IPS DF 6.9 (cell line): ENCODE measurements at regions not wholly inside any gene's neighbourhood (a gene's known extent, or its start where the extent isn't known, plus 50 kb on each side); places are given as distances from the start of the nearest gene placed in this dataset.

Experiments used
- DNase-seq: peaks from one replicate; pipeline ENCODE4 v3.0.0-alpha.2; 2013; ENCODE audit warnings: low read depth, low spot score
- H3K27ac ChIP-seq: one replicate; pipeline ENCODE4 v1.5.1; 2013; ENCODE audit warnings: low read length, control low read depth
- H3K27me3 ChIP-seq: 2 replicates; pipeline ENCODE4 v1.6.1; 2013; ENCODE audit warnings: mild to moderate bottlenecking, low read length; ENCODE audit not compliant: control insufficient read depth, insufficient read depth
- H3K36me3 ChIP-seq: 2 replicates; pipeline ENCODE4 v1.6.1; 2013; ENCODE audit warnings: low read length; ENCODE audit not compliant: control insufficient read depth, insufficient read depth
- H3K4me1 ChIP-seq: 2 replicates; pipeline ENCODE4 v1.6.1; 2013; ENCODE audit warnings: low read length; ENCODE audit not compliant: control insufficient read depth, insufficient read depth
- H3K4me3 ChIP-seq: 2 replicates; pipeline ENCODE4 v1.5.1; 2013; ENCODE audit warnings: mild to moderate bottlenecking, low read length
- H3K9me3 ChIP-seq: 2 replicates; pipeline ENCODE4 v1.6.1; 2013; ENCODE audit warnings: low read length, inconsistent platforms; ENCODE audit not compliant: control insufficient read depth, insufficient read depth
- WGBS: extraction: QIAGEN DNeasy Blood & Tissue Kit; methylation state at CpG from one replicate; pipeline ENCODE4 v1.1.7; 2013; ENCODE audit warnings: mixed read lengths, missing lambda C conversion rate; ENCODE audit not compliant: insufficient read length, insufficient coverage; 5-methylcytosine and 5-hydroxymethylcytosine counted together

- no peak overlapping the region for H3K4me3 ChIP-seq
- H3K4me1 ChIP-seq = no peaks in the 10 kb centered on the region
- H3K36me3 ChIP-seq = no peaks in the 10 kb centered on the region
- no peaks in the 10 kb centered on the region for H3K27me3 ChIP-seq
- no peaks in the 10 kb centered on the region for H3K9me3 ChIP-seq
- no peak for DNase-seq
- no CpG with 5 or more reads among the region's 5 CpGs for WGBS
- H3K27ac ChIP-seq = no peak overlapping the region
Observed at GRCh38 chr6:23445157-23445710, 680.8 kb upstream of the NRSN1 start.

- DNase-seq = peak; percentile 1
- Histone ChIP-seq H3K4me1 (no peaks in the 10 kb centered on the region), H3K27me3 (no peaks in the 10 kb centered on the region), H3K36me3 (no peaks in the 10 kb centered on the region), H3K9me3 (no peaks in the 10 kb centered on the region), H3K4me3 (no peak overlapping the region), H3K27ac (no peak overlapping the region)
- WGBS = no CpG with 5 or more reads among the region's 4 CpGs
Observed at GRCh38 chr6:23446469-23446967, 679.5 kb upstream of the NRSN1 start.

- no peak overlapping the region for H3K4me3 ChIP-seq
- no peaks in the 10 kb centered on the region for H3K27me3 ChIP-seq
- H3K36me3 ChIP-seq = no peaks in the 10 kb centered on the region
- H3K27ac ChIP-seq = no peak overlapping the region
- H3K9me3 ChIP-seq = no peaks in the 10 kb centered on the region
- no peak for DNase-seq
- H3K4me1 ChIP-seq = no peaks in the 10 kb centered on the region
Observed at GRCh38 chr6:23447731-23448130, 678.3 kb upstream of the NRSN1 start.

- Histone ChIP-seq H3K27ac (no peak overlapping the region), H3K4me3 (no peak overlapping the region), H3K4me1 (no peaks in the 10 kb centered on the region), H3K27me3 (no peaks in the 10 kb centered on the region), H3K36me3 (no peaks in the 10 kb centered on the region), H3K9me3 (no peaks in the 10 kb centered on the region)
- WGBS = no CpG with 5 or more reads among the region's 2 CpGs
- no peak for DNase-seq
Observed at GRCh38 chr6:23448281-23448680, 677.7 kb upstream of the NRSN1 start.

GRCh38 chr6:23454080-23454976, 671.7 kb upstream of the NRSN1 start:
- no peaks in the 10 kb centered on the region for H3K9me3 ChIP-seq
- no peaks in the 10 kb centered on the region for H3K27me3 ChIP-seq
- no peak overlapping the region for H3K4me3 ChIP-seq
- H3K36me3 ChIP-seq = no peaks in the 10 kb centered on the region
- WGBS = no CpG with 5 or more reads among the region's 5 CpGs
- no peaks in the 10 kb centered on the region for H3K4me1 ChIP-seq
- DNase-seq = no peak
- H3K27ac ChIP-seq = no peak overlapping the region

GRCh38 chr6:23455754-23456153, 670.3 kb upstream of the NRSN1 start:
- Histone ChIP-seq H3K4me3 (no peak overlapping the region), H3K27me3 (no peaks in the 10 kb centered on the region), H3K36me3 (no peaks in the 10 kb centered on the region), H3K4me1 (no peaks in the 10 kb centered on the region), H3K9me3 (no peaks in the 10 kb centered on the region), H3K27ac (no peak overlapping the region)
- WGBS = no CpG with 5 or more reads among the region's 2 CpGs
- DNase-seq = no peak

- no peaks in the 10 kb centered on the region for H3K4me1 ChIP-seq
- H3K9me3 ChIP-seq = no peaks in the 10 kb centered on the region
Observed at GRCh38 chr6:23456396-23456795, 669.6 kb upstream of the NRSN1 start.

GRCh38 chr6:23457321-23457720, 668.7 kb upstream of the NRSN1 start:
- Histone ChIP-seq H3K4me3 (no peak overlapping the region), H3K27me3 (no peaks in the 10 kb centered on the region), H3K9me3 (no peaks in the 10 kb centered on the region), H3K4me1 (no peaks in the 10 kb centered on the region), H3K27ac (no peak overlapping the region), H3K36me3 (no peaks in the 10 kb centered on the region)
- WGBS = no CpG with 5 or more reads among the region's 2 CpGs
- DNase-seq = no peak

More at GRCh38 chr6:23456396-23456795, 669.6 kb upstream of the NRSN1 start:
- no peak overlapping the region for H3K4me3 ChIP-seq
- no peak overlapping the region for H3K27ac ChIP-seq
- no peaks in the 10 kb centered on the region for H3K27me3 ChIP-seq
- H3K36me3 ChIP-seq = no peaks in the 10 kb centered on the region
- no peak for DNase-seq

- no CpG with 5 or more reads among the region's 1 CpG for WGBS
Observed at GRCh38 chr6:23465912-23466311, 660.1 kb upstream of the NRSN1 start.

GRCh38 chr6:23477586-23477985, 648.4 kb upstream of the NRSN1 start:
- DNase-seq = no peak
- Histone ChIP-seq H3K4me3 (no peak overlapping the region), H3K4me1 (no peaks in the 10 kb centered on the region), H3K9me3 (no peaks in the 10 kb centered on the region), H3K27ac (no peak overlapping the region), H3K36me3 (no peaks in the 10 kb centered on the region), H3K27me3 (no peaks in the 10 kb centered on the region)
- WGBS = no CpG with 5 or more reads among the region's 3 CpGs

More at GRCh38 chr6:23465912-23466311, 660.1 kb upstream of the NRSN1 start:
- no peak for DNase-seq
- Histone ChIP-seq H3K27me3 (no peaks in the 10 kb centered on the region), H3K4me3 (no peak overlapping the region), H3K9me3 (no peaks in the 10 kb centered on the region), H3K27ac (no peak overlapping the region), H3K36me3 (no peaks in the 10 kb centered on the region), H3K4me1 (no peaks in the 10 kb centered on the region)

- Histone ChIP-seq H3K36me3 (no peaks in the 10 kb centered on the region), H3K27me3 (no peaks in the 10 kb centered on the region), H3K4me3 (no peak overlapping the region), H3K4me1 (no peaks in the 10 kb centered on the region), H3K9me3 (no peaks in the 10 kb centered on the region), H3K27ac (no peak overlapping the region)
- no CpG with 5 or more reads among the region's 2 CpGs for WGBS
- DNase-seq = no peak
Observed at GRCh38 chr6:23478312-23478711, 647.7 kb upstream of the NRSN1 start.
